ENCODE measurements at regions not wholly inside any gene's neighbourhood (a gene's known extent, or its start where the extent isn't known, plus 50 kb on each side); places are given as distances from the start of the nearest gene placed in this dataset.

GRCh38 chr7:115441033-115441432 is 519.1 kb downstream of the MDFIC start:
- no peak for DNase-seq

GRCh38 chr7:115435178-115435577 is 513.3 kb downstream of the MDFIC start:
- DNase-seq = no peak

- no peak for DNase-seq
Measured at GRCh38 chr7:115429918-115430317, 508.0 kb downstream of the MDFIC start.

GRCh38 chr7:115417662-115418061 is 495.8 kb downstream of the MDFIC start:
- DNase-seq = no peak

GRCh38 chr7:115410972-115411686 is 489.2 kb downstream of the MDFIC start:
- peak; percentile 86 for DNase-seq

GRCh38 chr7:115410434-115410820 is 488.5 kb downstream of the MDFIC start:
- peak; percentile 53 for DNase-seq

- DNase-seq = peak; percentile 1
Measured at GRCh38 chr7:115409682-115410433, 488.0 kb downstream of the MDFIC start.

GRCh38 chr7:115406219-115406618 is 484.3 kb downstream of the MDFIC start:
- no peak for DNase-seq

GRCh38 chr7:115387137-115387536 is 465.2 kb downstream of the MDFIC start:
- DNase-seq = no peak

- no peak for DNase-seq
Measured at GRCh38 chr7:115379321-115379720, 457.4 kb downstream of the MDFIC start.

- no peak for DNase-seq
Measured at GRCh38 chr7:115368998-115369397, 447.1 kb downstream of the MDFIC start.

GRCh38 chr7:115363916-115364315 is 442.0 kb downstream of the MDFIC start:
- no peak for DNase-seq

- DNase-seq = no peak
Measured at GRCh38 chr7:115359955-115360354, 438.1 kb downstream of the MDFIC start.

GRCh38 chr7:115359119-115359518 is 437.2 kb downstream of the MDFIC start:
- DNase-seq = no peak

GRCh38 chr7:115357703-115357999 is 435.8 kb downstream of the MDFIC start:
- no peak for DNase-seq

- DNase-seq = no peak
Measured at GRCh38 chr7:115356999-115357702, 435.3 kb downstream of the MDFIC start.

GRCh38 chr7:115356139-115356746 is 434.3 kb downstream of the MDFIC start:
- DNase-seq = peak; percentile 61

- no peak for DNase-seq
Measured at GRCh38 chr7:115354925-115355324, 433.0 kb downstream of the MDFIC start.

GRCh38 chr7:115352375-115352774 is 430.5 kb downstream of the MDFIC start:
- DNase-seq = no peak

- DNase-seq = no peak
Measured at GRCh38 chr7:115350764-115351163, 428.9 kb downstream of the MDFIC start.

- no peak for DNase-seq
Measured at GRCh38 chr7:115349635-115350034, 427.7 kb downstream of the MDFIC start.

GRCh38 chr7:115346685-115347084 is 424.8 kb downstream of the MDFIC start:
- DNase-seq = no peak

- DNase-seq = peak; percentile 4
Measured at GRCh38 chr7:115340828-115341227, 418.9 kb downstream of the MDFIC start.

- no peak for DNase-seq
Measured at GRCh38 chr7:115338016-115338415, 416.1 kb downstream of the MDFIC start.

All from hematopoietic multipotent progenitor cell treated with erythropoietin and hydrocortisone succinate and interleukin-3 and kit ligand, for 4 days (in vitro differentiated cells).